IMR-90 (cell line): ENCODE measurements at regions not wholly inside any gene's neighbourhood (a gene's known extent, or its start where the extent isn't known, plus 50 kb on each side); places are given as distances from the start of the nearest gene placed in this dataset.

ENCODE experiments used
- ATAC-seq: fragments of 200-7000 bp; cut with Tn5 transposase; 2 replicates; pipeline ENCODE4 v1.9.1; 2020; ENCODE audit warnings: low read depth, mild to moderate bottlenecking, moderate library complexity
- BruUV-seq: library from RNA; stranded (reverse); fragments of 400-500 nt; replicated peaks from 2 replicates; lab custom pipeline; 2021; lab: Mats Ljungman, UMichigan
- CTCF ChIA-PET: fragments of 300-600 bp; formaldehyde crosslinking; extraction: SDS; loops from one replicate; lab custom pipeline; 2021; ENCODE audit warnings: antibody characterized with exemption; lab: Yijun Ruan, JAX
- POLR2A ChIA-PET: fragments of 300-600 bp; sonication (Branson Sonifier 250); formaldehyde crosslinking; loops from one replicate; lab custom pipeline; 2022; ENCODE audit warnings: antibody characterized with exemption; ENCODE audit not compliant: unreplicated experiment; lab: Charles Lee
- DNase-seq: peaks from one replicate; pipeline ENCODE4 v3.0.0; 2013
- H2AFZ ChIP-seq: replicated peaks from 2 replicates; pipeline ENCODE3; 2013; ENCODE audit warnings: low read length, mild to moderate bottlenecking; ENCODE audit not compliant: poor library complexity
- H2AK5ac ChIP-seq: 2 replicates; pipeline ENCODE4 v1.6.1; 2013; ENCODE audit warnings: low read depth, low read length, inconsistent platforms
- H2AK9ac ChIP-seq: replicated peaks from 2 replicates; pipeline ENCODE3; 2013; ENCODE audit warnings: mild to moderate bottlenecking, low read depth, low read length, moderate library complexity; ENCODE audit not compliant: poor library complexity
- H2BK120ac ChIP-seq: 2 replicates; pipeline ENCODE4 v1.6.1; 2013; ENCODE audit warnings: low read depth, low read length, inconsistent platforms
- H2BK15ac ChIP-seq: 3 replicates; pipeline ENCODE4 v1.6.1; 2013; ENCODE audit warnings: low read depth, low read length, inconsistent platforms
- H2BK20ac ChIP-seq: 2 replicates; pipeline ENCODE4 v1.6.1; 2013; ENCODE audit warnings: low read depth, mild to moderate bottlenecking, inconsistent platforms, low read length, moderate library complexity
- H2BK5ac ChIP-seq: 2 replicates; pipeline ENCODE4 v1.6.1; 2013; ENCODE audit warnings: mild to moderate bottlenecking, low read depth, low read length, inconsistent platforms; ENCODE audit not compliant: poor library complexity, severe bottlenecking
- H3K14ac ChIP-seq: replicated peaks from 2 replicates; pipeline ENCODE4 v1.6.1; 2013; ENCODE audit warnings: low read depth, low read length, inconsistent platforms
- H3K18ac ChIP-seq: 2 replicates; pipeline ENCODE4 v1.6.1; 2013; ENCODE audit warnings: low read depth, low read length, control low read depth
- H3K23ac ChIP-seq: 2 replicates; pipeline ENCODE4 v1.6.1; 2013; ENCODE audit warnings: low read depth, low read length, inconsistent platforms
- H3K27ac ChIP-seq: 2 replicates; pipeline ENCODE4 v1.5.1; 2013; ENCODE audit warnings: mild to moderate bottlenecking, control low read depth, low read length; ENCODE audit not compliant: insufficient read depth
- H3K27me3 ChIP-seq: 2 replicates; pipeline ENCODE4 v1.6.1; 2013; ENCODE audit warnings: low read length; ENCODE audit not compliant: control insufficient read depth, insufficient read depth
- H3K36me3 ChIP-seq: 2 replicates; pipeline ENCODE4 v1.6.1; 2013; ENCODE audit warnings: low read length, mixed read lengths; ENCODE audit not compliant: control insufficient read depth, insufficient read depth
- H3K4ac ChIP-seq: 2 replicates; pipeline ENCODE4 v1.6.1; 2013; ENCODE audit warnings: low read depth, low read length, inconsistent platforms
- H3K4me1 ChIP-seq: 2 replicates; pipeline ENCODE4 v1.6.1; 2013; ENCODE audit warnings: low read length, mixed read lengths; ENCODE audit not compliant: control insufficient read depth, insufficient read depth
- H3K4me2 ChIP-seq: 2 replicates; pipeline ENCODE4 v1.6.1; 2013; ENCODE audit warnings: low read depth, mild to moderate bottlenecking, control low read depth, low read length, moderate library complexity
- H3K4me3 ChIP-seq: 2 replicates; pipeline ENCODE4 v1.5.1; 2013; ENCODE audit warnings: low read depth, mild to moderate bottlenecking, control low read depth, low read length, moderate library complexity; ENCODE audit not compliant: insufficient read depth
- H3K56ac ChIP-seq: 2 replicates; pipeline ENCODE4 v1.6.1; 2013; ENCODE audit warnings: low read length, inconsistent platforms; ENCODE audit not compliant: insufficient read depth; ENCODE audit errors: extremely low read depth
- H3K79me1 ChIP-seq, 2 experiments: 2 replicates each; pipeline ENCODE4 v1.6.1; 2013; ENCODE audit warnings: low read length in 2 of 2, inconsistent platforms in 1 of 2, low read depth in 1 of 2
- H3K9ac ChIP-seq: 2 replicates; pipeline ENCODE4 v1.6.1; 2013; ENCODE audit warnings: low read depth, low read length, control low read depth
- H3K9me1 ChIP-seq: 2 replicates; pipeline ENCODE4 v1.6.1; 2013; ENCODE audit warnings: low read length, inconsistent platforms; ENCODE audit not compliant: insufficient read depth
- H3K9me3 ChIP-seq: 2 replicates; pipeline ENCODE4 v1.6.1; 2013; ENCODE audit warnings: low read length; ENCODE audit not compliant: control insufficient read depth, insufficient read depth
- H4K20me1 ChIP-seq: 2 replicates; pipeline ENCODE4 v1.6.1; 2013; ENCODE audit warnings: low read length, inconsistent platforms; ENCODE audit not compliant: insufficient read depth
- H4K5ac ChIP-seq: 2 replicates; pipeline ENCODE4 v1.6.1; 2013; ENCODE audit warnings: mild to moderate bottlenecking, low read depth, low read length, control low read depth
- H4K8ac ChIP-seq, 2 experiments: 2 replicates each; pipeline ENCODE4 v1.6.1; 2013; ENCODE audit warnings: low read depth in 2 of 2, low read length in 2 of 2, control low read depth in 1 of 2, inconsistent platforms in 1 of 2
- H4K91ac ChIP-seq: 2 replicates; pipeline ENCODE4 v1.6.1; 2013; ENCODE audit warnings: low read depth, low read length, inconsistent platforms; ENCODE audit not compliant: insufficient read depth
- BHLHE40 ChIP-seq: fragments of 150-350 bp; IDR thresholded peaks from 2 replicates; pipeline ENCODE4 v1.6.1; 2016; ENCODE audit warnings: mild to moderate bottlenecking, low read depth, low read length
- CEBPB ChIP-seq: IDR thresholded peaks from 2 replicates; pipeline ENCODE4 v1.6.1; 2012; ENCODE audit warnings: low read depth, low read length, improper control_type of control experiment
- CHD1 ChIP-seq: IDR thresholded peaks from 2 replicates; pipeline ENCODE4 v1.6.1; 2012; ENCODE audit warnings: low read depth, low read length, improper control_type of control experiment
- MAFK ChIP-seq: IDR thresholded peaks from 2 replicates; pipeline ENCODE4 v1.6.1; 2012; ENCODE audit warnings: low read depth, low read length, improper control_type of control experiment
- MAZ ChIP-seq: IDR thresholded peaks from 2 replicates; pipeline ENCODE4 v1.6.1; 2012; ENCODE audit warnings: low read depth, mild to moderate bottlenecking, low read length, improper control_type of control experiment, moderate library complexity, borderline replicate concordance
- POLR2A ChIP-seq: IDR thresholded peaks from 2 replicates; pipeline ENCODE4 v1.6.1; 2012; ENCODE audit warnings: mild to moderate bottlenecking, low read depth, low read length
- RAD21 ChIP-seq: IDR thresholded peaks from 2 replicates; pipeline ENCODE4 v1.6.1; 2012; ENCODE audit warnings: low read length, improper control_type of control experiment
- RCOR1 ChIP-seq: IDR thresholded peaks from 2 replicates; pipeline ENCODE4 v1.6.1; 2012; ENCODE audit warnings: mild to moderate bottlenecking, low read length, improper control_type of control experiment; ENCODE audit not compliant: insufficient replicate concordance
- SMC3 ChIP-seq: fragments of 150-350 bp; IDR thresholded peaks from 2 replicates; pipeline ENCODE4 v1.6.1; 2016; ENCODE audit warnings: low read depth, mild to moderate bottlenecking, antibody characterized with exemption, low read length, moderate library complexity
- WGBS, 2 experiments: methylation state at CpG; one replicate each; pipeline versions ENCODE4 v1.1.5 to v1.1.7; 2013; ENCODE audit warnings: missing lambda C conversion rate in 2 of 2; ENCODE audit not compliant: insufficient read length in 1 of 2; ENCODE audit errors: extremely low coverage in 2 of 2; 5-methylcytosine and 5-hydroxymethylcytosine counted together
- dilution Hi-C: fragments of 300-500 bp; cut with HindIII; formaldehyde crosslinking; loops from one replicate; pipeline ENCODE4 v1.14.3; 2018; ENCODE audit warnings: low sequenced_read_pairs; ENCODE audit not compliant: unreplicated experiment
- in situ Hi-C: fragments of 300-500 bp; cut with MboI; formaldehyde crosslinking; loops from 3 replicates; pipeline ENCODE4 v1.14.3; 2019; ENCODE audit warnings: low sequenced_read_pairs, inconsistent platforms, mixed read lengths
- intact Hi-C: fragments of 100-400 bp; cut with micrococcal nuclease; formaldehyde crosslinking; loops from 2 replicates; pipeline ENCODE4 v1.10.0; 2022
- TF ChIP-seq, protein P1 (sequence below): conservative IDR thresholded peaks from 2 replicates; pipeline ENCODE4 v1.5.1; 2012; ENCODE audit warnings: mild to moderate bottlenecking, low read depth, low read length, improper control_type of control experiment
- TF ChIP-seq, protein P2 (sequence below): fragments of 150-350 bp; IDR thresholded peaks from 2 replicates; pipeline ENCODE4 v1.6.1; 2017; ENCODE audit warnings: mild to moderate bottlenecking, antibody characterized with exemption, low read length, low read depth

DNA sequence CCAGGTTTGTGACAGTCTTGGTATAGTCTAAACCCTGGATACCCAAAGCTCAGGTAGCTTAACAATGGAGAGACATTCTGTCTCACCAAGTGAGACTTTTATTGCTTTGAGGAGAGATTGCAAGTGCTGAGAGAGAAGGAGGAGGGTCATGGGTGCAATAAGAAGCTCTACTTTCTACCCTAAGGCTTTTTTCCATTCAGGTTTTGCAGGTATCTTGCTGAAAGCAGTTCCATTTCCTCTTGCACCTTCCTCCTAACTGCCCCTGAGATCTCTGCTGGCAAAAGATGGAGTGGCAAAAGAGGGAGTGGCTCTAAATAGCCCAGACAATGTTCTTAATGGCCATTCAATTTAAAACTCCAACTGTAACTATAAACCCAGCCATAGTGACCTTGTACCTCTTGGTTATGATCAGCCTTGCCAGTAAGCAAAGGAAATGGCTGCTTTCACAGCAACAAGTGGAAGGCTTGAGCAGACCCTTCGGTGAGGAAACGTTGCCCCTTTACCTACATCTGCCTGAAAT is 105.6 kb upstream of the CPEB2 start:
- DNase-seq (no peak), ATAC-seq (no peak)
- H3K4ac ChIP-seq, result no peak overlapping the region
- WGBS, 2 experiments, result no CpG with 5 or more reads among the region's 2 CpGs
- H4K5ac ChIP-seq, result no peak overlapping the region
- CTCF ChIA-PET, result no interaction called here
- H2AK9ac ChIP-seq, result no peak overlapping the region
- no peak overlapping the region for H3K18ac ChIP-seq
- no peak overlapping the region for H3K9ac ChIP-seq
- no peaks in the 10 kb centered on the region for H4K20me1 ChIP-seq
- H2BK5ac ChIP-seq, result no peak overlapping the region
- dilution Hi-C loops (no loop called here), in situ Hi-C loops (no loop called here), intact Hi-C loops (no loop called here)
- no peak overlapping the region for H2AK5ac ChIP-seq
- no peaks in the 10 kb centered on the region for H3K79me1 ChIP-seq
- no peak overlapping the region for H3K4me3 ChIP-seq
- BruUV-seq, result no TSS peak
- no peak overlapping the region for H2BK20ac ChIP-seq
- TF ChIP-seq SMC3 (no peak), CEBPB (no peak), RCOR1 (no peak), MAZ (no peak), MAFK (no peak), CHD1 (no peak), POLR2A (no peak), BHLHE40 (no peak), RAD21 (no peak)
- TF ChIP-seq, protein P1, sequence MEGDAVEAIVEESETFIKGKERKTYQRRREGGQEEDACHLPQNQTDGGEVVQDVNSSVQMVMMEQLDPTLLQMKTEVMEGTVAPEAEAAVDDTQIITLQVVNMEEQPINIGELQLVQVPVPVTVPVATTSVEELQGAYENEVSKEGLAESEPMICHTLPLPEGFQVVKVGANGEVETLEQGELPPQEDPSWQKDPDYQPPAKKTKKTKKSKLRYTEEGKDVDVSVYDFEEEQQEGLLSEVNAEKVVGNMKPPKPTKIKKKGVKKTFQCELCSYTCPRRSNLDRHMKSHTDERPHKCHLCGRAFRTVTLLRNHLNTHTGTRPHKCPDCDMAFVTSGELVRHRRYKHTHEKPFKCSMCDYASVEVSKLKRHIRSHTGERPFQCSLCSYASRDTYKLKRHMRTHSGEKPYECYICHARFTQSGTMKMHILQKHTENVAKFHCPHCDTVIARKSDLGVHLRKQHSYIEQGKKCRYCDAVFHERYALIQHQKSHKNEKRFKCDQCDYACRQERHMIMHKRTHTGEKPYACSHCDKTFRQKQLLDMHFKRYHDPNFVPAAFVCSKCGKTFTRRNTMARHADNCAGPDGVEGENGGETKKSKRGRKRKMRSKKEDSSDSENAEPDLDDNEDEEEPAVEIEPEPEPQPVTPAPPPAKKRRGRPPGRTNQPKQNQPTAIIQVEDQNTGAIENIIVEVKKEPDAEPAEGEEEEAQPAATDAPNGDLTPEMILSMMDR, result no peak
- TF ChIP-seq, protein P2, sequence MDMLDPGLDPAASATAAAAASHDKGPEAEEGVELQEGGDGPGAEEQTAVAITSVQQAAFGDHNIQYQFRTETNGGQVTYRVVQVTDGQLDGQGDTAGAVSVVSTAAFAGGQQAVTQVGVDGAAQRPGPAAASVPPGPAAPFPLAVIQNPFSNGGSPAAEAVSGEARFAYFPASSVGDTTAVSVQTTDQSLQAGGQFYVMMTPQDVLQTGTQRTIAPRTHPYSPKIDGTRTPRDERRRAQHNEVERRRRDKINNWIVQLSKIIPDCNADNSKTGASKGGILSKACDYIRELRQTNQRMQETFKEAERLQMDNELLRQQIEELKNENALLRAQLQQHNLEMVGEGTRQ, result no peak
- H2AFZ ChIP-seq, result no peak overlapping the region
- H3K14ac ChIP-seq, result no peak overlapping the region
- no peaks in the 10 kb centered on the region for H3K9me3 ChIP-seq
- H3K4me1 ChIP-seq, result no peaks in the 10 kb centered on the region
- H3K56ac ChIP-seq, result no peak overlapping the region
- H3K27me3 ChIP-seq, result peaks cover 2% of the 10 kb centered on the region; the same call in 1 of the 2 replicates
- POLR2A ChIA-PET, result no interaction called here
- no peak overlapping the region for H3K27ac ChIP-seq
- no peak overlapping the region for H4K91ac ChIP-seq
- H2BK15ac ChIP-seq, result no peak overlapping the region
- H3K9me1 ChIP-seq, result no peaks in the 10 kb centered on the region
- no peak overlapping the region for H4K8ac ChIP-seq
- no peaks in the 10 kb centered on the region for H3K36me3 ChIP-seq
- no peak overlapping the region for H3K4me2 ChIP-seq
- no peak overlapping the region for H2BK120ac ChIP-seq
- H3K23ac ChIP-seq, result no peak overlapping the region
